C4-2B (cell line): ENCODE measurements at regions not wholly inside any gene's neighbourhood (a gene's known extent, or its start where the extent isn't known, plus 50 kb on each side); places are given as distances from the start of the nearest gene placed in this dataset.

Source experiments
- CTCF ChIP-seq: fragments of 450-650 bp; conservative IDR thresholded peaks from 2 replicates; pipeline ENCODE4 v1.5.1; 2017; ENCODE audit warnings: mild to moderate bottlenecking
- ZFX ChIP-seq: fragments of 450-650 bp; IDR thresholded peaks from 2 replicates; pipeline ENCODE4 v1.6.1; 2017

GRCh38 chr18:56171848-56172247, 466.5 kb downstream of the TXNL1 start:
- no peak for TF ChIP-seq CTCF
- TF ChIP-seq ZFX: no peak
